Gastrocnemius medialis (tissue), 4 donors: ENCODE measurements at regions not wholly inside any gene's neighbourhood (a gene's known extent, or its start where the extent isn't known, plus 50 kb on each side); places are given as distances from the start of the nearest gene placed in this dataset.

Experiments
- ATAC-seq, 2 donors: fragments of 150-250 bp; one replicate each; pipeline ENCODE4 v1.9.1; 2016
- DNase-seq, 2 donors: peaks; one replicate each; pipeline ENCODE4 v3.0.0-alpha.2; 2019
- H3K27ac ChIP-seq, 4 donors: fragments of 200-600 bp; sonication (generic); 1 replicate in 1 of 4; 2 replicates in 3 of 4; pipeline ENCODE4 v1.5.1; 2016 to 2018; ENCODE audit warnings: mild to moderate bottlenecking in 2 of 4, moderate library complexity in 1 of 4
- H3K27me3 ChIP-seq, 3 donors: fragments of 200-600 bp; sonication (generic) in 2 of 3; 1 replicate in 1 of 3; 2 replicates in 2 of 3; pipeline versions ENCODE4 v1.5.1 to v1.6.0; 2016 to 2019; ENCODE audit warnings: mild to moderate bottlenecking in 1 of 3, moderate library complexity in 1 of 3
- H3K36me3 ChIP-seq, 2 donors: fragments of 200-600 bp; sonication (generic) in 1 of 2; one replicate each; pipeline ENCODE4 v1.5.1; 2017 to 2018
- H3K4me1 ChIP-seq, 2 donors: fragments of 200-600 bp; sonication (generic) in 1 of 2; one replicate each; pipeline ENCODE4 v1.5.1; 2016 to 2017; ENCODE audit warnings: mild to moderate bottlenecking in 2 of 2
- H3K4me3 ChIP-seq, 4 donors: fragments of 200-600 bp; sonication (generic) in 3 of 4; 1 replicate in 1 of 4; 2 replicates in 3 of 4; pipeline ENCODE4 v1.5.1; 2016 to 2019; ENCODE audit warnings: mild to moderate bottlenecking in 2 of 4
- H3K9me3 ChIP-seq, 3 donors: fragments of 200-600 bp; sonication (generic) in 2 of 3; 1 replicate in 1 of 3; 2 replicates in 2 of 3; pipeline ENCODE4 v1.5.1; 2016 to 2019
- CTCF ChIP-seq, 5 experiments: fragments of 450-650 bp in 3 of 5; fragments of 200-600 bp in 2 of 5; sonication (generic) in 2 of 5; IDR thresholded peaks in 4 of 5; conservative IDR thresholded peaks in 1 of 5; 1 replicate in 4 of 5; 2 replicates in 1 of 5; pipeline ENCODE4 v1.5.1; 2016 to 2019; ENCODE audit warnings: antibody characterized with exemption in 5 of 5, mild to moderate bottlenecking in 3 of 5, moderate library complexity in 3 of 5
- POLR2A ChIP-seq, 2 donors: fragments of 450-650 bp; IDR thresholded peaks; one replicate each; pipeline ENCODE4 v1.6.1; 2017; ENCODE audit warnings: antibody characterized with exemption in 2 of 2, mild to moderate bottlenecking in 2 of 2, moderate library complexity in 2 of 2
- in situ Hi-C, 4 donors: fragments of 200-750 bp; cut with MboI; loops; one replicate each; pipeline versions ENCODE4 v1.15.0 to v1.8.0; 2017; ENCODE audit warnings: low sequenced_read_pairs in 4 of 4
- intact Hi-C: fragments of 100-400 bp; cut with DNase I; formaldehyde crosslinking; loops from one replicate; pipeline ENCODE4 v1.15.1; 2023; ENCODE audit warnings: low total_unique reads

GRCh38 chr11:119859684-119860083, 130.7 kb upstream of the NECTIN1 start:
- DNase-seq (no peak), ATAC-seq (no peak)
- Histone ChIP-seq H3K9me3 (no peaks in the 10 kb centered on the region), H3K27me3 (no peaks in the 10 kb centered on the region), H3K4me1 (peaks cover 0 to 5% of the 10 kb centered on the region in 2 donors), H3K27ac (no peak overlapping the region), H3K4me3 (no peak overlapping the region), H3K36me3 (no peaks in the 10 kb centered on the region)
- intact Hi-C loops: no loop called here
- in situ Hi-C loops: no loop called here
- TF ChIP-seq CTCF (IDR thresholded peaks at IDR 0.05 in 4 of 5, conservative IDR thresholded peaks at IDR 0.05 in 1 of 5) (no peak), POLR2A (IDR thresholded peaks at IDR 0.05) (no peak)

- ATAC-seq (no peak), DNase-seq (no peak)
- Histone ChIP-seq H3K36me3 (no peaks in the 10 kb centered on the region), H3K4me3 (no peak overlapping the region), H3K27ac (no peak overlapping the region), H3K9me3 (no peaks in the 10 kb centered on the region), H3K27me3 (no peaks in the 10 kb centered on the region), H3K4me1 (peaks cover 0 to 7% of the 10 kb centered on the region in 2 donors)
- TF ChIP-seq POLR2A (IDR thresholded peaks at IDR 0.05) (no peak), CTCF (IDR thresholded peaks at IDR 0.05 in 4 of 5, conservative IDR thresholded peaks at IDR 0.05 in 1 of 5) (no peak)
- intact Hi-C loops (no loop called here), in situ Hi-C loops (no loop called here)
These were observed 129.3 kb upstream of the NECTIN1 start for GRCh38 chr11:119858288-119858687.

DNA sequence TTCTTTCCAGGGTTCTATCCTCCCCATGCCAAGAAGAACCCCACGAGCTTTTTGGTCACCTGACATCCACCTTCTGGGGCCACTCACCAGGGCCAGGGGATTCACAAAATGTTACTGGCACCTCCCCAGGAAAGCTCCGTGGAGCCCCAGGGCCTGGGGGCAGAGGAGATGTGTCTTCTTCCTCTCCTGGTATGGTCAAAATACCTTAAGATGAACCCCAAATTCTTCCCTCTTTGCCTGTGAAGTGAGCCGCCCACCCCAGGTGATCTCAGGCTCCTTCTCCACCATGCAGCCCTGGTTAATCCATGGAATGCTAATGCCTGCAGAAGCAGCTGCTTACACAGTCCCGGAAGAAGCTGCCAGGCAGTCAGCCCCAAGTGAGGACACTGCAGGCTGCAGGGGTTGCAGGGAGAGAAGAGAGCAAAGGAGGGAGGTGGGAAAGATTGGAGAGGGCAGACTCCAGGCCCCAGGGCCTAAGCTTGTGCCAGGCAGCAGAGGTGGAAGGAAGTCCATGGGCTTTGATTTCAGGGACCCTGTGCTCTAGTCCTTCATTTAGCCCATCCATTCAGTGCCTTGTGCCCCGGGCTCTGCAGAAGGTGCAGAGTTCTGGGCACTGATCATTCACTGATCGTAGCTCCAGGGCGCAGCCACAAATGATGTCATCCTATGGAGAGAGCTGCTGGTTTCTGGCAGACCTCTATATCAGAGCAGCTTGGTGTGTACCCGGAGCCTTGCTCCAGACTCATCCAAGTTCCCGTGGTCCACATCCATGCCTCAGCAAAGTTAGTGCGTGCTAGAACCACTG, 127.9 kb upstream of the NECTIN1 start:
- Histone ChIP-seq H3K27me3 (no peaks in the 10 kb centered on the region), H3K9me3 (no peaks in the 10 kb centered on the region), H3K4me3 (no peak overlapping the region), H3K4me1 (peaks cover 0 to 7% of the 10 kb centered on the region in 2 donors), H3K27ac (no peak overlapping the region), H3K36me3 (no peaks in the 10 kb centered on the region)
- intact Hi-C loops: no loop called here
- DNase-seq (no peak), ATAC-seq (no peak)
- no peak for TF ChIP-seq POLR2A (IDR thresholded peaks at IDR 0.05)
- TF ChIP-seq CTCF (IDR thresholded peaks at IDR 0.05 in 4 of 5, conservative IDR thresholded peaks at IDR 0.05 in 1 of 5): no peak
- in situ Hi-C loops: no loop called here

DNA sequence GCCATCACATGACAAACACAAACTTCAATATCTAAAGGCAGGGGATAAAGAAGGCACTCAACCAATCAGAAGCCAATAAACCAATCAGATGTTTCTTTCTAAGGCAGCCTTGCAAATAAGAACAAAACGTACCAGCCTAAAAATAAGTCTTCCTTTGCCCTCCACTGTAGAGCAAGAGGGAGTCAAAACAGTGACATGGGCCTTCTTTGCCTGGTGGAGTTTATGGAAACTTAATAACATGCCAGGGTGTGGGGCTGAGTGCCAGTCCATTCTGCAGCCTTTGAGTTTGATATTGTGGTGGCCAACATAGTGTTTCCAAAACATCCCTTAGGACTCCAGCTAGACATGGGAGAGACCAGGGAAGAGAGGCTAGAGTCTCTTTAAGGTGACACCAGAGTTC, 126.1 kb upstream of the NECTIN1 start:
- no peak for DNase-seq
- Histone ChIP-seq H3K27me3 (no peaks in the 10 kb centered on the region), H3K36me3 (no peaks in the 10 kb centered on the region), H3K27ac (no peak overlapping the region), H3K4me1 (peaks cover 0 to 7% of the 10 kb centered on the region in 2 donors), H3K9me3 (no peaks in the 10 kb centered on the region), H3K4me3 (no peak overlapping the region)
- no peak for ATAC-seq
- intact Hi-C loops (no loop called here), in situ Hi-C loops (no loop called here)
- TF ChIP-seq POLR2A (IDR thresholded peaks at IDR 0.05): no peak
- no peak for TF ChIP-seq CTCF (IDR thresholded peaks at IDR 0.05 in 4 of 5, conservative IDR thresholded peaks at IDR 0.05 in 1 of 5)
